Glutamatergic neuron (in vitro differentiated cells): ENCODE measurements at regions not wholly inside any gene's neighbourhood (a gene's known extent, or its start where the extent isn't known, plus 50 kb on each side); places are given as distances from the start of the nearest gene placed in this dataset.

ENCODE experiments used
- DNase-seq: peaks from one replicate; pipeline ENCODE4 v3.0.0; 2022
- H3K27ac Mint-ChIP-seq: one replicate; pipeline ENCODE4 v1.8.0; 2020; ENCODE audit warnings: mild to moderate bottlenecking, mixed read lengths, inconsistent platforms; ENCODE audit not compliant: unreplicated experiment
- H3K27me3 Mint-ChIP-seq: one replicate; pipeline ENCODE4 v1.8.0; 2020; ENCODE audit warnings: mild to moderate bottlenecking, moderate library complexity, mixed read lengths, inconsistent platforms; ENCODE audit not compliant: unreplicated experiment
- H3K36me3 Mint-ChIP-seq: one replicate; pipeline ENCODE4 v1.8.0; 2020; ENCODE audit warnings: mild to moderate bottlenecking, mixed read lengths, inconsistent platforms; ENCODE audit not compliant: unreplicated experiment
- H3K4me1 Mint-ChIP-seq: one replicate; pipeline ENCODE4 v1.8.0; 2020; ENCODE audit warnings: mild to moderate bottlenecking, low read depth, mixed read lengths, inconsistent platforms; ENCODE audit not compliant: unreplicated experiment
- H3K4me3 Mint-ChIP-seq: one replicate; pipeline ENCODE4 v1.8.0; 2020; ENCODE audit warnings: mild to moderate bottlenecking, mixed read lengths, inconsistent platforms; ENCODE audit not compliant: unreplicated experiment
- H3K9me3 Mint-ChIP-seq: one replicate; pipeline ENCODE4 v1.8.0; 2020; ENCODE audit warnings: mild to moderate bottlenecking, moderate library complexity, mixed read lengths, inconsistent platforms; ENCODE audit not compliant: unreplicated experiment
- TF ChIP-seq, protein P1 (sequence below): fragments of 200-600 bp; sonication (generic); IDR thresholded peaks from one replicate; pipeline ENCODE4 v1.5.0; 2021; ENCODE audit not compliant: partially characterized antibody, unreplicated experiment

DNA sequence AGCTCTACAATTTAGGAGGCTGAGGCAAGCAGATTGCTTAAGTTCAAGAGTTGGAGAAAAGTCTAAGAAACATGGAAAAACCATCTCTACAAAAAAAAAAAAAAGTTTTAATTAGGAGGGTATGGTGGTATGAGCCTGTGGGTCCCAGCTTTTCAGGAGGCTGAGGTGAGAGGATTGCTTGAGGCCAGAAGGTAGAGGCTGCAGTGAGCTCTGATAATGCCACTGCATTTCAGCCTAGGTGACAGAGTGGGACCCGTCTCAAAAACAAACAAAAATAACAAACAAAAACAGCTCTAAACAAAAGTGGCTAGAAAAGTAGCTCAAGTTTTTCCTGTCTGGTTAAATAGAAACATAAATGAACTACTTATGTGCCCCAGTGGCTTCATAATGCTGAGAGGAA is 2133.6 kb upstream of the DEFB115 start:
- H3K27ac Mint-ChIP-seq = no peak overlapping the region
- TF ChIP-seq, protein P1, sequence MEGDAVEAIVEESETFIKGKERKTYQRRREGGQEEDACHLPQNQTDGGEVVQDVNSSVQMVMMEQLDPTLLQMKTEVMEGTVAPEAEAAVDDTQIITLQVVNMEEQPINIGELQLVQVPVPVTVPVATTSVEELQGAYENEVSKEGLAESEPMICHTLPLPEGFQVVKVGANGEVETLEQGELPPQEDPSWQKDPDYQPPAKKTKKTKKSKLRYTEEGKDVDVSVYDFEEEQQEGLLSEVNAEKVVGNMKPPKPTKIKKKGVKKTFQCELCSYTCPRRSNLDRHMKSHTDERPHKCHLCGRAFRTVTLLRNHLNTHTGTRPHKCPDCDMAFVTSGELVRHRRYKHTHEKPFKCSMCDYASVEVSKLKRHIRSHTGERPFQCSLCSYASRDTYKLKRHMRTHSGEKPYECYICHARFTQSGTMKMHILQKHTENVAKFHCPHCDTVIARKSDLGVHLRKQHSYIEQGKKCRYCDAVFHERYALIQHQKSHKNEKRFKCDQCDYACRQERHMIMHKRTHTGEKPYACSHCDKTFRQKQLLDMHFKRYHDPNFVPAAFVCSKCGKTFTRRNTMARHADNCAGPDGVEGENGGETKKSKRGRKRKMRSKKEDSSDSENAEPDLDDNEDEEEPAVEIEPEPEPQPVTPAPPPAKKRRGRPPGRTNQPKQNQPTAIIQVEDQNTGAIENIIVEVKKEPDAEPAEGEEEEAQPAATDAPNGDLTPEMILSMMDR = no peak
- H3K9me3 Mint-ChIP-seq = peaks cover 34% of the 10 kb centered on the region
- H3K4me1 Mint-ChIP-seq = no peaks in the 10 kb centered on the region
- DNase-seq = no peak
- peaks cover 16% of the 10 kb centered on the region for H3K36me3 Mint-ChIP-seq
- H3K27me3 Mint-ChIP-seq = peaks cover 7% of the 10 kb centered on the region
- no peak overlapping the region for H3K4me3 Mint-ChIP-seq
